ENCODE measurements at regions not wholly inside any gene's neighbourhood (a gene's known extent, or its start where the extent isn't known, plus 50 kb on each side); places are given as distances from the start of the nearest gene placed in this dataset.
"Not testable (repeated sequence)": the region's sequence is repeated elsewhere in the genome, so short reads cannot be mapped to it uniquely, and the experiment has no call there.

DNA sequence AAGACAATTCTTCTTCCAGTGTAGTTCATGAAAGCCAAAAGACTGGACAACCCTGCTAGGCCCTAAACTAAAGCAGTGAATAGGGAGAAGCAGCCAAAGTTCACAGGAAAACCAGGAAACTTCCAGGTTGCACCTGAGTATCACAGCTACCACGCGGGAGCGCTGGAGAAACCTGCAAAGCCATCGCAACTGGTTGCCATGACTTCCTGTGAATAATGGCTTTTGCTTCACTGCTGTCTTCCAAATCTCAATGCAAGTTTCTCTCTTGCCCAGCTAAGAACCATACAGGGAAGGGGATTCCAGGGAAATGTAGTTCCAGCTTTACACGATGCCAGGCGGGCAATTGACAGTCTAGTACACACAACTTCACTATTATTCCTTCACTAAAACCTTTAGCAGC is 114.1 kb downstream of the GXYLT1 start:
- no peak for DNase-seq

DNA sequence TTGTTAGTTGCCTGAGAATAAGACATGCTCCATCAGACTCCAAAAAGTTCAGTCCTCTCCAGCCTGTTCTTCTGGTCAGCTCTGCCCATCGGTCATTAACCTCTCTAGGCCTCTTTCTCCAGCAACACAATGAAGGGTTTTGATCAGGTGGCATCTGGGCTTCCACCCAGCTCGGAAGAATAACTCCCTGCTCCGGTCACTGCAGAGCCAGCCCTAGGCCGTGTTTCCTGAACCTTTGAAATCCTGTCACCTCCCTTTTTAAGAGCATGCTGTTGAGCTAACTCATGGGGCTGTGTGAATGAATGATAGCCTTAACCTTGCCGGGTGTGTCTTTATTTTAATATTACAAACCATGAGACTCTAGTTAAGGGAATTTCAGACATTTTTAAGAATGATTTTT is 117.1 kb downstream of the GXYLT1 start:
- no peak for DNase-seq

DNA sequence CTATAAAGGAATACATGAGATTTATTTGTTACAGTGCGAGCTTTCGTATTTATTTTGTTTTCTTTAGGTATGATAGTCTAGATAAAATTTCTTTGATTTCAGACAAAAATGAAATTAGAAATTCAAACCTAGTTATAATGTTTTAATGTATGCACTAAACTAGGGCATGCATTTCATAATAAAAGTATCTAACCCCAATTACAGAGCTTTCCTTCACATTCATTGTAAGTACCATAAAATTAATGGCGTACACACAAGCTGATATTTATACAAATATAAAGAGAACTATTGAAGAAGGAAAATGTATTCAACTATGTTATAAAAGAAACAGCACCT is 120.2 kb downstream of the GXYLT1 start:
- no peak for DNase-seq

DNA sequence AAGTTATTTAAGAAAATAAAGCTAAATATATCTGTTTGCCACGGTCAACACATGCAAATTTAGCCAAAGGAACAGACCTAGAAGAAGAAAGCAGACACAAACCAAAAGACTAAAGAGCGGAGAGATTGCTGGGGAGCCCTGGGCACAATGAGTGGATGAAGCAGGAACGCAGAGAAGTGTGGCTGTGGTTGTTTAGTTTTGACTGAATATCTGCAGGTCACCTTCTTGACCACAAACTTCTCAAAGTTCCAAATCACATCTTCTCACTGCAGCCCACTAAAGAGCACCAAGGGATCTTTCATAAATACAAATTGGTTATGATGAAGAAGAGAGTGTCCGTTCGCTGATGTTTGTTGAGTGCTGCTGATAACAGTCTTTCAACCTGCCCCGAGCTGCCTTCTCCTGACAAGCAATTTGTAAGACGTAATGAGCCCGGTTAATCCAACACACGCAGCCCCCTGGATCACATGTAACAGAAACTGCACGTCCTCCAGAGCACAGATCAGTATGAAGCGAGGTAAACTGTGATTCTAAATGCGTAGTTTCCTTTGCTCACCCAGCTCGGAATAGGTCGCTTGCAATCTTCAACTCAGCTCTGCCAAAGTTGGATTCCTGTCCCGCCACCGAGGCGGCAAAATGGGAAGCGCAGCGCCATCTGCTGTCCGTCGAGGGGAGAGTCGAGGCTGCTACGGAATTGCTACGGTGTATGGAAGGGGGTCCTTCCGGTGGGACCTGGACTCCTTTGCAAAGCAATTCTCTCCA is 120.8 kb downstream of the GXYLT1 start:
- DNase-seq, result no peak

DNA sequence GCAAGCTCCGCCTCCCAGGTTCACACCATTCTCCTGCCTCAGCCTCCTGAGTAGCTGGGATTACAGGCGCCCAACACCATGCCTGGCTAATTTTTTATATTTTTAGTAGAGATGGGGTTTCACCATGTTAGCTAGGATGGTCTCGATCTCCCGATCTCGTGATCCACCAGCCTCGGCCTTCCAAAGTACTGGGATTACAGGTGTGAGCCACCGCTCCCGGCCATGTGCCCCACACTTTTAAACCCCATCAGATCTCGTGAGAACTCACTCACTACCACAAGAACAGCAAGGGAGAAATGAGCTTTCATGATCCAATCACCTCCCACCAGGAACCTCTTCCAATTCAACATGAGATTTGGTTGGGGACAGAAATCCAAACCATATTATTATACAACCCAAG is 122.7 kb downstream of the GXYLT1 start:
- DNase-seq, result not testable (repeated sequence)

DNA sequence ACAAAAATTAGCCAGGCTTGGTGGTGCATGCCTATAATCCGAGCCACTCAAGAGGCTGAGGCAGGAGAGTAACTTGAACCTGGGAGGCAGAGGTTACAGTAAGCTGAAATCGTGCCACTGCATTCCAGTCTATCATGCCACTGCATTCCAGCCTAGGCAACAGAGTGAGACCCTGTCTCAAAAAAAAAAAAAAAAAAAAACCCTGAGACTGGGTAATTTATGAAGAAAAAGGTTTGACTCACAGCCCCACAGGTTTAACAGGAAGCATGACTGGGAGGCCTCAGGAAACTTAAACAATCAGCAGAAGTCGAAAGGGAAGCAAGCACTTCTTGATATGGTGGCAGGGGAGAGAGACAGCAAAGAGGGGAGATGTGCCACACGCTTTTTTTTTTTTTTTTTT is 123.2 kb downstream of the GXYLT1 start:
- no peak for DNase-seq

DNA sequence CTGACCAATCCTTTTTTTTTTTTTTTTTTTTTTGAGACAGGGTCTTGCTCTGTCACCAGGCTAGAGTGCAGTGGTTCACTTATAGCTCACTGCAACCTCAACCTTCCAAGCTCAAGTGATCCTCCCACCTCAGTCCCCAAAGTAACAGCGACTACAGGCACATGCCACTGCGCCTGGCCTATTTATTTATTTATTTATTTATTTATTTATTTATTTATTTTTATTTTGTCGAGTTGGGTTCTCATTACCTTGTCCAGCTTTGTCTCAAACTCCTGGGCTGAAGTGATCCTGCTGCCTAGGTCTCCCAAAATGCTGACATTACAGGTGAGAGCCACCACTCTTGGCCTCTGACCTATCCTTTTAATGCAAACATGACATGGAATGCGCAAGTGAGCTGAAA is 124.4 kb downstream of the GXYLT1 start:
- no peak for DNase-seq

DNA sequence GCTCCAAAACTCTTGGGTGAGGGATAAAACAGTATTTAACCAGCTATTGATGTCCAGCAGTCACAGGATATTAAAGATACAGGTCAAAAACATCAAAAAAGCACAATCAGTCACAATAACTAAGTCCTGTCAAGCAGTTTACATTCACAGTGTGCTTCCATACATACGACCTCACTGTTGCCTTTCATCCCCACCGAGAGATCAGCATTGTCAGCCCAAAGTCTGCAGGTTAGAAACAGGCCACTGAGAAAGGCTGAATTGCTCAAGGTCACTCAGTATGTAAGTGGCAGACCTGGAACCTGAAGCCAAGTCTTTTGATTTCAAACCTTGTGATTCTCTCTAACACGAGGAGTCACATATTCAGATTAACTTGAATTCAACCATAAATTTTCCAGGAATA is 124.9 kb downstream of the GXYLT1 start:
- no peak for DNase-seq

DNA sequence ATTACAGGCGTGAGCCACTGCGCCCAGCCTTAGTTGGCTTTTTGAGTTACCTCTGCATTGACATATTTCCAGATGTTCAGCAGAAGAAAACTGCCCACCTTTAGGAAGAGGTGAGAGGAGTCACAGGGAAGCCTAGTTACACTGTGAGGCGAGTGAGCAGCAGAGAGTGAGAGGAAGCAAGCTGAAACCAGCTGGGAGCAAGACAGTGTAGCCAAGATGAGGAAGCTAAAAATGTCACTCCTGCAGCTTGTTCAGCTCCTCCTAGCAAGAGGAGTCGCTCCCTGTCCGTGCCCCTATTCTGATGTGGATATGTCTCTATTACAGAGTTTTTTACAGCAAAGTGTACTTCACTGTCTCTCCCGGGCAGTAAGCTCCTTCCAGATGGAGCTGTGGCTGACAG is 127.6 kb downstream of the GXYLT1 start:
- no peak for DNase-seq

DNA sequence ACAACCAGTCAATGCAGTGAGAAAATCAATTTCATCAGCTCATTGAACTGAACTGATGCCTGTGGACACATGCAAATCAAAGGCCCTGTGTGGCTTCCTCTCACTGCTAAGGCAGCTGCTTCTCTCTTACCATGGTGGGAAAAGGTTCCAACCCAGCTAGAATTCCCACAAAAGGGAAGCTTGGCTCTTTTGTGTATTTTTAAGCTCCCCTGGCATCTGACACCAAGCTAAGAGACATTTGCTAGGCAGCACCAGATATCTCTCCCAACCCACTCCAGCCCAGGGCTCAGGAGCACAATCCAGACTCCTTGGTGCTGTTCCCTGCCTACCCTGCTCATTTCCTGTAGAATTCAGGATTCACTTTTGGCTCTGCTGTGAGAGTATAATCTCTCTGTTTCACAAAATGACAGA is 129.6 kb downstream of the GXYLT1 start:
- no peak for DNase-seq

DNA sequence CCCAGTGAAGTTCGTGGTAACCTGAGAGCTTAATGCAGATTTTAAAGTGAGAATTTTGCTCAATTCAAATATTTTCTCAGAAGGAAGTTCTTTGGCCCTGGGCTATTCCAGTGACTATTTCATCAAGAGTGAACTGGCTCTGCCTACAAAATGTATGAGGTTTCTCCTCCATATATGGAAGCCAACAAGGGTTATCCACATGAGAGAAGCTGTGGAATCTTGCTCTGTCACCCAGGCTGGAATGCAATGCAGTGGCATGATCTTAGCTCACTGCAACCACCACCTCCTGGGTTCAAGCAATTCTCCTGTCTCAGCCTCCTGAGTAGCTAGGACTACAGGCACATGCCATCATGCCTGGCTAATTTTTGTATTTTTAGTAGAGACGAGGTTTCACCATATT is 132.2 kb downstream of the GXYLT1 start:
- DNase-seq, result not testable (repeated sequence)

DNA sequence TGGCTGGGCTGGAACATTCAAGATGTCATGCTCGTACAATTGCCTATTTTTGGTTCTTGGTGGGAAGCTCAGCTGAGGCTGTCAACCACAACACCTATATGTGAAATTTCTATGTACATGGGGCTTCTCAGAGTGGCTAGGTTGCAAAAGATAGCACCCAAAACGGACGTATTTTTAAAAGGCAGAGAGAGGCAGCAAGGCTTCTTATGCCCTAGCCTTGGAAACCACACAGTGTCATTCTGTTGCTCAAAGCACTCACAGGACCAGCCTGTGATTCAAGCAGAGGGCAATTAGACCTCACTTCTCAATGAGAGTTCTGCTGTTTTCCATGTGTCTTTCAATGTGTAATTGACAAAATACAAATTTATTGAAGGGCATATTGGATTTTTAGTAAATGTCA is 134.0 kb downstream of the GXYLT1 start:
- DNase-seq, result no peak

DNA sequence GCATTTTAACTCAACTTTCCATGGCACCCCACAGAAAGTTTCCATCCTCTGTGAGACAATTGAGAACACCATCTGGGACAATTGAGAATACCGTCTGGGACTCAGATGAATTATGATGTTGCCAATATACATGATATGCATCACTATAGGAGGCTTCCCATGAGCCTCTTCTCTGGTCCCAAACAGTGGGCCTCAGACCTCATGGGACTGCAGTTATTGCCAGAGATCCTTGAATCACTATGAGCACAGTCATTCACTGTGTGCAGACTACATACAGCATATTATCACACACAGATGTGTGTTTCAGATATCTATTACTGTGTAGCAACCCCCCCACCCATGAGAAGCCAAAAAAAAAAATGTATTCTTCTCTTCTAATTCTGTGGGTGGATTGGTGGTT is 134.4 kb downstream of the GXYLT1 start:
- no peak for DNase-seq

DNA sequence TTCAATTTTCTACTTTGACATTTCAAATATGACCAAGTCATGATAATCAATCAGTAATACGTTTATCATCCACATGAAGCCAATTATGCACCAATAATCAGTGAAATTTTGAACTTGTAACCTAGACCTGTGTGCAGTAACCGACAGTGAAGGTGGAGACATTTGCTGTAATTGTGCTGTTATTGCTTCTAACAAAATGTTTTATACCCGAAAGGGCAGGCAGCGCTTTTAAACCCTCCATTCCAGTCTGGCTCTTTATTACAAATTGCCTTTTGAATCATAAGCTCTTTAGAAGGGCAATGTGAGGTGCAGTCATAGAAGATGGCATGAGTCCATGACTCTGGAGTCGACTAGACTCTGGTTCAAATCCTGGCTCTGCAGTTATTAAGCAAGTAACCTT is 135.7 kb downstream of the GXYLT1 start:
- no peak for DNase-seq

DNA sequence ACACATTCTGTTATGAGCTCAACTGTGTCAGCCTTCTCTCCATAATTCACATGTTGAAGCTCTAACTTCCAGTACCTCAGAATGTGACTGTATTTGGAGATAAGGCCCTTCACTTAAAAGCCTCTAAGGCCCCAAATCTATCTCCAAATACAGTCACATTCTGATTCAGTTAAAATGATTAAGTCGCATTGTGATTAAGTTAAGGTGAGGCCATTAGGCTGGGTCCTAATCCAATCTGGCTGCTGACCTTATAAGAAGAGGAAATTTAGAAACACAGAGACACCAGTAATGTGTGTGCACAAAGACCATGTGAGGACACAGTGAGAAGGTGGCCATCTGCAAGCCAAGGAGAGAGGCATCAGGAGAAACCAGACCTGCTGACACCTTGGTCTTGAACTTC is 141.6 kb downstream of the GXYLT1 start:
- no peak for DNase-seq

DNA sequence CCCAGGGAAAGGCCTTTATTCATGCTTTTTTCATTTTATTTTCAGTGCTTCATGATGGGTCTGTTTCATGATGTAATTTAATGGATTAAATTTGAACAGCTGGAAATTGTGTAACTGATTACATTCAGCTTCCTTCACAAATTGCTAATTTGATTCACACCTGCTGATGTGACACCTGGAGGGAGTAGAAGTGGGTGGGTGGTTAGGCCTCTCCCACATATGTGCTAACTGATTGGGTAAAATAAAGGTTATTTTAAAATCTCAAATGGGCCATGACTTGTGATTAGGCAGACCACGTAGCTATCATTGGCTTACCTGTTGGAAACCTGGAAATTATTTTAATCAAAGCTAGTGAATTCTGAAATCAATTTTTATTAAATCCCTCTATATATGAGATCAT is 142.1 kb downstream of the GXYLT1 start:
- no peak for DNase-seq

DNA sequence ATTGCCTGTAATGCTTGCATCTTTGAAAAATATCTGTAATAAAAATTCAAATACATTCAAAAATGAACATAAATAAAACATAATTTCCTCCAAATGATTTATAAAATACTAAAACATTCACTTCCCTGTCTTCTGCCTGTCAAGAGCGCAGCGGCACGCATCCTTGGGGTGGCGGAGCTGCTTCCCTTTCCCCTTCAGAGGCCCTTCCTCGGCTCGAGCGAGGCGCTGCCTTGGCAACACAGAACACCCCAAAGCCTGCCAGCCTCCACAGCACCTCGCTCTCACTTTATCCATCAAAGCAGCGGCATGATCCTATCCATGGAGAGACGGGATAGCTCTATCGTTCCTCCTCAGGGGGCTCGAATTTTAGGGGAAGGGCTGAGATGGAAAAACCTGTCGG is 146.2 kb downstream of the GXYLT1 start:
- DNase-seq, result no peak

DNA sequence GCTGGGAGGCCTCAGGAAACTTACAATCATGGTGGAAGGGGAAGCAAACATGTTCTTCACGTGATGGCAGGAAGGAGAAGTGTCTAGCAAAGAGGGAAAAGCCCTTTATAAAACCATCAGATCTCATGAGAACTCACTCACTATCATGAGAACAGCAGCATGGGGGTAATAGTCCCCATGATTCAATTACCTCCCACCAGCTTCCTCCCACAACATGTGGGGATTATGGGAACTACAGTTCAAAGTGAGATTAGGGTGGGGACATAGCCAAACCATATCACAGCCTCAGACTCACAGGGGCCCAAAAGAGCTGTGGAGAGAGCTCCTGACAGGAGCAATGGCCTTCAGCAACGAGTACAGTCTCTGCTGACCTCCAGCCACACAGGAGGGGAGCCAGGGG is 151.4 kb downstream of the GXYLT1 start:
- DNase-seq, result no peak

DNA sequence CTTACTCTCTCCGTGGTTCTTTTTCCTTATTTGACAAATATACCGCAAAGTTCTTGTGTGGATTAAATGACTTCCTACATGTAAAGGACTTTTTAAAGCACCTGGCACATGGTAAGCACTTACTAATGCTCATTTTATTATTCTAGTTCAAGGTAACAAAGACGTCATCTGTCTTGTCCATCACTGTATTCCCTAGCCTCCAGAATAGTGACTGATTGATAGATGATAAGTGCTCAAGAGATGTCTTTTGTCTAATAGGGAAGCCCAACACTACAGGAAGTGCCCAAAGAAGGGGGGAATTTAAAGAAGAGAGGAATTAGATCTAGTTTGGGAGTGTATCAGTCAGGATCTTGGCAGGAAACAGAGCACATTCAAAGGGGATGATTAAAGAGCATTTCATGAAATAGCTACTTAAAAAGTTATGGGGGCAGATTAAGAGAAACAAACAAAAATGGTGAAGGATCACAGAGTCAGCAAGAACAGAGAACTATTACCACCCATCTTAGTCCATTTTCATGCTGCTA is 151.9 kb downstream of the GXYLT1 start:
- DNase-seq, result no peak

DNA sequence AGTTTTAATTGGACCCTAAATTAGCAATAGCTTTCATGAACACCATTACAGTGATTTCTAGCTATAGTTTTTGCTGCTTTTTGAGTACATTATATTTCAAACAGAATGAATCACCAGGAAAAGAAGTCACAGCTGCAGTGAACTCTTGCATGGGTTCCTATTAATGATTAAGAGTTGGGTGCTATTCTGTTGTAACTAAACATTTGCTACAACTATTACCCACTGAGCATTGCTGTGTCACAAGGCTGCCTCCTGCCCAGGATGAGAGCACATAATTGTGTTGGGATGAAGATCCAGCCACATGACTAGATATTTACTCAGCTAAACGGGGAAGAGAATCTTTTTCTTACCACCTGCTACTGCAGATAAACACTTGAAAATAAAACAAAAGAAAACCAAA is 152.7 kb downstream of the GXYLT1 start:
- DNase-seq, result no peak

DNA sequence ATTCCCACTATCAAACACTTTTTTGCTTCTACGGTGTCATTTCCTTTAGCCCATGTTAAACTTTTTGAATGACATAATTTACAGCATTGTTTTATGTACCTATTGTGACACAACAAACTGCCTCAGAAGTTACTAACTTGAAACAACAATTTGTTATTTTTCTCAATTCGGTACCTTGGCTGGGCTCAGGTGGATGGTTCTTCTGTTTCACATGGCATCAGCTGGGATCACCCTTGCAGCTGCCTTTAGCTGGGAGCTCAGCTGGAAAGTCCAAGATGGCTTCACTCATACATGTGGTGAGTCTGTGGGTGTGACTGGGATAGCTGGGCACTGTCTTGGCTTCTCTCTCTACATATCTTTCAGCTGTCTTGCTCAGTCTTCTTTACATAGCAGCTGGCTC is 156.0 kb downstream of the GXYLT1 start:
- DNase-seq, result no peak

DNA sequence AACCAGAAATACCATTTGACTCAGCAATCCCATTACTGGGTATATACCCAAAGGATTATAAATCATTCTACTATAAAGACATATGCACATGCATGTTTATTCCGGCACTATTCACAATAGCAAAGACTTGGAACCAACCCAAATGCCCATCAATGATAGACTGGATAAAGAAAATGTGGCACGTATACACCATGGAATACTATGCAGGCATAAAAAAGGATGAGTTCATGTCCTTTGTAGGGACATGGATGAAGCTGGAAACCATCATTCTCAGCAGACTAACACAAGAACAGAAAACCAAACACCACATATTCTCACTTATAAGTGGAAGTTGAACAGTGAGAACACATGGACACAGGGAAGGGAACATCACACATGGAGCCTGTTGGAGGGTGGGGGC is 158.2 kb downstream of the GXYLT1 start:
- DNase-seq, result not testable (repeated sequence)

DNA sequence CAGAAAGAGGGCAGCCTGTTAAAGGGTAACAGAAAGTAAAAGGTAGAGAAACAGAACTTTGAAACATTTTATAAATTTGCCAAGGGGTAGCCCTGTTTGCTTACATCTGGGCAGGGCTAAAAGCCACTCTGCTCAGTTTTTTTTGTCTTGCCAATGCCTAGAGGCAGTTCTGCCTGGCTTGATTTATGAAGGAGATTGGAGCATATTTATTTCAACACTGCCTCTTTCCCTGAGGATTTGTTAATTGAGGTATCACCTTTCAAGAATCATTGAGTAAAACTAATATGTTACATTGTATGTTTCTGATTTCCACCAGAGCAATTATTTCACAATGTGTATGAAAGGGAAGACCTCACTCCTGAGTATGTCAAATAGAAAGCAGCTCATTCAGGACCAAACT is 160.8 kb downstream of the GXYLT1 start:
- DNase-seq, result no peak

DNA sequence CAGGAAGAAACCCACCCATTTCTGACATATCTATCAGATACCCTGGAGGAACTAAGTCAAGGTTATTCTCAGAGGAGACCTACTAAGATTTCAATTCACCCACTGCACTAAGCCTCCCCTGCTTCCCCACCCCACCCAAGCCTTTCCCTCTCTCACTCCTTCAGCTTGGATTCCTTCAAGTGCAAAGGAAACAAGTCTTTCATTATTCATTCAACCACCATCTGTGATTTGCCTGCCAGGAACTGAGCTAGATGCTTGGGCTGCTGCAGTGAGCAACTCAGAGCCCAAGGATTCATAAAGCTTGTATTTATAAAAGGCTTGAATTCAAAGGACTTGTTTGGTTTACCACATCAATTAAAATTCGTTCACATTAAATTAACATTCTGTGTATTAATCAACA is 161.3 kb downstream of the GXYLT1 start:
- DNase-seq, result no peak

DNA sequence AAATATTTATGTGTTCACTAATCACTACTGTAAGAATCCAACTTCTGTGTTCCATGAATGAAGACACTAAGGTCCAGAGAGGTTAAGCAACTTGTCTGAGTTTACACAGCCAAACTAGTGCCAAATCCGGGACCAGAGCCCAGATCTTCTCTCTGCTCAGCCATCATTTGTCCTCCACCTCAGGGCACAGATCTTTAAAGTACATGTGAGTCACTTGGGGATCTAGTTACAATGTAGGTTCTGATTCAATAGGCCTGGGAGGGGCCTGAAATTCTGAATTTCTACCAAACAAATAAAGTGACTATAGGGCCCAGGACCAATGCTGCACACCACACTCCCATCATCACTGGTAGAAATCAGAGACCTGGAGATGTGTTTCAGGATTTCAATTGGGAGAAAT is 162.9 kb downstream of the GXYLT1 start:
- DNase-seq, result no peak

DNA sequence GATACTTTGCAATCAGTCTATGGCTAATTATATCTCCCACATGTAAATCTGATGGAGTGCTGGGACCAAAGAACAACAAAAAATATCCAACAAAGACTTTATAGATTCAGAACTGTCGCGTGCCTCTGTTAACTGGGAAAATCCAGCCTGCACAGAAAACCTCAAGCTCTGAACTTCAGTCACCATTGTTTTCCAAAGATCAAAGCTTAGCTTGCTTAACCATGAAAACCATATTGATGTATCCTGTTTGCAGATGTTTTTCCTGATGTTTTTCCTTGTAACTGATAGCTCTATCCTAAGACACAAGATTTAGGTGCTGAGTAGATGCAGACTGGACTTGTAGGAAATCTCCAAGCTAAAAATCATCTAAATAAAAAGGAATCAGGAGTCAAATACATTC is 163.7 kb downstream of the GXYLT1 start:
- no peak for DNase-seq

Data from NCI-H510A (cell line).